MG63 (cell line): ENCODE measurements at regions not wholly inside any gene's neighbourhood (a gene's known extent, or its start where the extent isn't known, plus 50 kb on each side); places are given as distances from the start of the nearest gene placed in this dataset.
"Not testable (repeated sequence)": the region's sequence is repeated elsewhere in the genome, so short reads cannot be mapped to it uniquely, and the experiment has no call there.

Experiments
- DNase-seq: peaks from one replicate; pipeline ENCODE4 v3.0.0-alpha.2; 2020
- H3K27me3 ChIP-seq: fragments of 250-450 bp; sonication (Bioruptor Pico); 2 replicates; pipeline ENCODE4 v1.5.1; 2020; ENCODE audit warnings: mild to moderate bottlenecking, moderate library complexity
- H3K36me3 ChIP-seq: fragments of 250-450 bp; sonication (Bioruptor Pico); 2 replicates; pipeline ENCODE4 v1.5.1; 2020; ENCODE audit warnings: mild to moderate bottlenecking, moderate library complexity
- H3K4me3 ChIP-seq: fragments of 250-450 bp; sonication (Bioruptor Pico); 2 replicates; pipeline ENCODE4 v1.5.1; 2020; ENCODE audit warnings: mild to moderate bottlenecking, moderate library complexity
- H3K9me3 ChIP-seq: fragments of 250-450 bp; sonication (Bioruptor Pico); 2 replicates; pipeline ENCODE4 v1.5.1; 2020; ENCODE audit warnings: mild to moderate bottlenecking, moderate library complexity

GRCh38 chr9:62863319-62863718 is 1673.5 kb downstream of the SPATA31A7 start:
- H3K27me3 ChIP-seq, H3K36me3 ChIP-seq, H3K4me3 ChIP-seq, H3K9me3 ChIP-seq: not testable (repeated sequence)
- DNase-seq: peak; percentile 33

- H3K27me3 ChIP-seq, H3K9me3 ChIP-seq, DNase-seq, H3K4me3 ChIP-seq, H3K36me3 ChIP-seq: not testable (repeated sequence)
Observed at GRCh38 chr9:62863867-62864266, 1674.0 kb downstream of the SPATA31A7 start.

DNA sequence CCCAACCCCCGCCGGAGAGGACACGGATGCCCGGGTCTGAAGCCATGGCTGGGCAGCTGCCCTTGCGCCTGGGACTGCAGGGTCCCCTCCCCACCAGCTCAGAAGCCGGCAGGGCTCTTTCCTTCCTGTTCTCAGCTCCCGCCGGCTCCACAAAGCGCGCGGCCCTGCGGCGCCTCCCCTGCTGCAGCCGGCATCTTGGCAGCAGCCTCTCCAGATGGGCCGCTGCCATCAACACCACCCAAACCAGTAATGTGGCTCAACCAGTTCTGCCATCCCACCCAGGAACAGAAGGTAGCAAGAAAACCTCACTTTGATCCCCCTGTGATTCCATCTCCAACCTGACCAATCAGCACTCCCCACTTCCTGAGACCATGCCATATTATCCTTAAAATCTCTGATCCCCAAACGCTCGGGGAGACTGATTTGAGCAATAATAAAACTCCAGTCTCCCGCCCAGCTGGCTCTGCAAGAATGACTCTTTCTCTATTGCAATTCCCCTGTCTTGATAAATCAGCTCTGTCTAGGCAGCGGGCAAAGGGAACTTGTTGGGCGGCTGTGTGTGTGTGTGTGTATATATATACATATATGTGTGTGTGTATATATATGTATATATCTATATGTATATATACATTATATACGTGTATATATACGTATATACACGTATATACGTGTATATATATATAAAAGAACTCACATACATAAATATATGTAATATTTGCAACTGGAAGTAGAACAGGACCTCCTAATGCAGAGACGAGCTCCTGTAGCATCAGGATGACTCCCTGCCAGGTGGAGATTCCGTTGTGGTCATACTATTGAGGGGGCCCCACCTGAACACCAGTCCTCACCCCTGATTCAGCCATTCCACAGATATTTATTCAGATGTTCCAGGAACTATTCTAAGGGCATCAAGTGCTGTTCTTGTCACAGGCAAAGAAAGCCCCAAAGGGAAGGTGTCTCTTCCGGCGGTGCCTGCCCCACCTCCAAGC is 1674.9 kb downstream of the SPATA31A7 start:
- peak; percentile 54 for DNase-seq
- H3K4me3 ChIP-seq, H3K9me3 ChIP-seq, H3K36me3 ChIP-seq, H3K27me3 ChIP-seq: not testable (repeated sequence)

- not testable (repeated sequence) for H3K4me3 ChIP-seq, H3K27me3 ChIP-seq, H3K36me3 ChIP-seq, H3K9me3 ChIP-seq, DNase-seq
Observed at GRCh38 chr9:62869061-62869460, 1679.2 kb downstream of the SPATA31A7 start.

GRCh38 chr9:62871765-62872164 is 1681.9 kb downstream of the SPATA31A7 start:
- not testable (repeated sequence) for H3K9me3 ChIP-seq, H3K36me3 ChIP-seq, H3K27me3 ChIP-seq, H3K4me3 ChIP-seq, DNase-seq

GRCh38 chr9:62874213-62874612 is 1684.4 kb downstream of the SPATA31A7 start:
- H3K4me3 ChIP-seq, H3K27me3 ChIP-seq, H3K36me3 ChIP-seq, H3K9me3 ChIP-seq, DNase-seq: not testable (repeated sequence)

DNA sequence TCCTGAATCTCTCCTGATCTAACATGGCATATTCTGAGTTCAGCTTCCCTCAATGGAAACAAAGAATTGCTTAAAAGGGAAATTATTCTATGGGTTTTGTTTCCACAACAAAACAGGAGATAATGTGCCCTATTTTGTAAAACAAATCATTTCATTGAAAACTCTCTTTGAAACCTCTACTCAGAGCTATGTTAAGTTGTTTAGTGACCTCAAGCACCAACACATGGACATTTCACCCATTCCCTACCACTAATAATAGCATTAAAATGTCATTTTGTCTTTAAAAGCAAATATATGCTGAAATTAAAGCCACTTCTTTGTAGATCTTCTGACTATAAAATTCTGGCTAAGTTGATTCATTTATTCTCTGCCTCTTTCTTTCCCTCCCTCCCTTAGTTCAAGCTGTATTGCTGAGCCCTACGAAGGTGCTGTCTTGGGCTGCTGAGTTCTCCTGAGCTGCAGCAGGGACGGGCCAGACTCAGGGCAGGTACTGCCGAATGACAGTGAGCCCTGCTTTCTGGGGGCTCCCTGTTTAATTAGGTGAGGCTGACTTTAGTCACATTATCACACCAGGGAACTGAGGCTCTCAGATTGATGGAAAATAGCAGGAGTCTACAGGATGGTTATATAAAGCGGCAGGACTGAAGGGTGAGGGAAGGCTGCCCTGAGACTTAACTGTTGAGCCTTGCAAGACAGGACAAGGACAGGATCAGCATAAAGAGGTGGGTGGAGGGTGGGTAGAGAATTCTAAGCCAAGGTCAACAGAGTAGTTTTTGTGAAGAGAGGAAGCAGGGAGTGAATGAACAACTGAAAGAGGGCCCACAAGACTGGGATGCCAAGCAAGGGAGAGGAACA is 1685.1 kb downstream of the SPATA31A7 start:
- DNase-seq, H3K9me3 ChIP-seq, H3K36me3 ChIP-seq, H3K27me3 ChIP-seq, H3K4me3 ChIP-seq: not testable (repeated sequence)

GRCh38 chr9:62877552-62877951 is 1687.7 kb downstream of the SPATA31A7 start:
- H3K9me3 ChIP-seq, H3K4me3 ChIP-seq, H3K27me3 ChIP-seq, DNase-seq, H3K36me3 ChIP-seq: not testable (repeated sequence)

GRCh38 chr9:62877987-62878386 is 1688.2 kb downstream of the SPATA31A7 start:
- not testable (repeated sequence) for H3K9me3 ChIP-seq, H3K36me3 ChIP-seq, DNase-seq, H3K27me3 ChIP-seq, H3K4me3 ChIP-seq

GRCh38 chr9:62880453-62880852 is 1690.6 kb downstream of the SPATA31A7 start:
- DNase-seq, H3K9me3 ChIP-seq, H3K27me3 ChIP-seq, H3K36me3 ChIP-seq, H3K4me3 ChIP-seq: not testable (repeated sequence)

GRCh38 chr9:62880971-62881370 is 1691.1 kb downstream of the SPATA31A7 start:
- not testable (repeated sequence) for H3K36me3 ChIP-seq, H3K4me3 ChIP-seq, H3K9me3 ChIP-seq, H3K27me3 ChIP-seq, DNase-seq

DNA sequence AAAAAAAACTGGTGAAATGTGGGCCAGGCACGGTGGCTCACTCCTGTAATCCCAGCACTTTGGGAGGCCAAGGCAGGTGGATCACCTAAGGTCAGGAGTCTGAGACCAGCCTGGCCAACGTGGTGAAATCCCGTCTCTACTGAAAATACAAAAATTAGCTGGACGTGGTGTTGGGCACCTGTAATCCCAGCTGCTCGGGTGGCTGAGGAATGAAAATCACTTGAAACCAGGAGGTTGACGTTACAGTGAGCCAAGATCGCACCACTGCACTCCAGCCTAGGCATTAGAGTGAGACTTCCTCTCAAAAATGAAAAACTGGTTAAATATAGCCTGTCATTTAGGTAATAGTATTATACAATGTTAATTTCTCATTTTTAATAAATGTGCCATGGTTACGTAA is 1692.0 kb downstream of the SPATA31A7 start:
- not testable (repeated sequence) for H3K27me3 ChIP-seq, H3K4me3 ChIP-seq, DNase-seq

DNA sequence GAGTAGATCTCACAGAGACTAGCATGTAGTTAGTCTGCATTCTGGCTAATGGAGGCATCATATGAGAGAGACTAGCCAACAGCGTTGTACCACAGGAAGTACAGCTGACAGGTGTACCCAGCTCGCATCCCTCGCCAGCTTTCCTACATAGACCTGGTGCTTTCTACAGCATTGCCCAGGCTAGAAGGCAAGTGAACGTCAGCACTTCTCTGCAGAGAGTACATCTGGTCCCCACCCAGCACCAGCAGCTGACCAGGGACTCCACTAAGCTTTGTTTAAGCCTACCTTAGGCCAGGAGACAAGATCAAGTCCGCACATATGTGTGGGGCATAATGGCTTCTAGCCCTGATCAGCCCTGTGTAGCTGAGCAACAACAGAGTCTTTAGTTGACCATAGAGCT is 1692.9 kb downstream of the SPATA31A7 start:
- not testable (repeated sequence) for H3K4me3 ChIP-seq, H3K36me3 ChIP-seq, H3K27me3 ChIP-seq, H3K9me3 ChIP-seq, DNase-seq

More for the DNA sequence above, 1692.0 kb downstream of the SPATA31A7 start:
- H3K9me3 ChIP-seq, H3K36me3 ChIP-seq: not testable (repeated sequence)

DNA sequence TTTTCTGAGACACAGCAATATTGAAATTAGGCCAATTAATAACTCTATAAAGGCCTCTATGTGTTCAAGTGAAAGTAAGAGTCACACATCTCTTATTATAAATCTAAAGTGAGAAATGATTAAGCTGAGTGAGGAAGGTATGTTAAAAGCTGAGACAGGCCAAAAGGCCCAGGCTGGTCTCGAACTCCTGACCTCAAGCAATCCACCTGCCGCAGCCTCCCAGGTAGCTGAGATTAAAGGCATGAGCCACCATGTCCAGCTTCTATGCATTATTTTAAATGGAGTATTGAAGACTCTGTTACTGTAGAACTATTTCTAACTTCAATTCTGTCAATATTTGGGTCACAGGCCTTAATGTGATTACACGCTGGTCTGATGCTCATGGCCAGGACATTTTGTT is 1706.9 kb downstream of the SPATA31A7 start:
- not testable (repeated sequence) for H3K9me3 ChIP-seq, H3K27me3 ChIP-seq, DNase-seq, H3K4me3 ChIP-seq, H3K36me3 ChIP-seq

GRCh38 chr9:62897411-62898225 is 1707.8 kb downstream of the SPATA31A7 start:
- peak; percentile 2 for DNase-seq
- H3K36me3 ChIP-seq, H3K9me3 ChIP-seq, H3K27me3 ChIP-seq, H3K4me3 ChIP-seq: not testable (repeated sequence)

DNA sequence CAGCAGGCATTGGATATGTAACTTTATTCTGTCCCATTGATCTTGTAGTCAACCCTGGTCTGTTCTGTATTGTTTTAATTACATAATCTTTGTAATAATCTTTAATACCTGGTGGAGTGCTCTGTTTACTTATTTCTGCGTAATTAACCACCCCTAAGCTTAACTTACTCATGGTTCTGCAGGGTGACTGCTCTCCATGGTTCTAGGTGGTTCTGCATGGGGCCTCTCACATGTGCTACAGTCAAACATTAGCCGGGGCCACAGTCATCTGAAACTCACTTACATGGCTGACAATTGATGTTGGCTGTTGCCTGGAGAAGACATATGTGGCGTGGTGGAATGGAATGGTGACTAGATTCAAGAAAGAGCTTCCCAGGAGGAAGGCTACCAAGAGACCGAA is 1709.8 kb downstream of the SPATA31A7 start:
- H3K27me3 ChIP-seq: not testable (repeated sequence)

DNA sequence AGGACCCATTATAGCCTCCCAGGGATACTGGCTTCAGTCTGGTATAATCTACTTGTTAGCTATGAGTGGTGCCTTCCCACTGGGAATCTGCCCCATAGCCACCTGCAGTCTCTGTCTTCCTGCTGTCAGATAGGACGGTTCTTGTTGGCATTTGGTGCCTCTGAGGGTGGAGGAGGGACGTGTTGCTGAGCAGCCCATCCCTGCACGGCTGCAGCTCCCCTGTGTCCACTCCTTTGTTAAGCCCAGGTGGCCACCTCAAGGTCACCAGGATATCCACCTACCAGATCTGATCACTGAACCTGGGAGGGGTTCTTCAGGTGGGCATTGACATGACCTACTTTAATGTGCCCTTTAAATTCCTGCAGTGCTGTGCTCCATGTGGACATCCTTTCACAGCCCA is 1714.2 kb downstream of the SPATA31A7 start:
- H3K27me3 ChIP-seq: not testable (repeated sequence)

More for the DNA sequence above, 1709.8 kb downstream of the SPATA31A7 start:
- DNase-seq, H3K4me3 ChIP-seq, H3K36me3 ChIP-seq, H3K9me3 ChIP-seq: not testable (repeated sequence)

More for the DNA sequence above, 1714.2 kb downstream of the SPATA31A7 start:
- not testable (repeated sequence) for DNase-seq, H3K4me3 ChIP-seq, H3K36me3 ChIP-seq, H3K9me3 ChIP-seq
